GM12872 (cell line): ENCODE measurements at regions not wholly inside any gene's neighbourhood (a gene's known extent, or its start where the extent isn't known, plus 50 kb on each side); places are given as distances from the start of the nearest gene placed in this dataset.

ENCODE experiments used
- CTCF ChIP-seq: IDR thresholded peaks from 3 replicates; pipeline ENCODE4 v1.5.1; 2011; ENCODE audit warnings: low read depth, mild to moderate bottlenecking, low read length, moderate library complexity; ENCODE audit not compliant: insufficient read depth

GRCh38 chr13:54004026-54004699 is 975.5 kb downstream of the OLFM4 start:
- no peak for TF ChIP-seq CTCF

GRCh38 chr13:54016542-54016941 is 987.9 kb downstream of the OLFM4 start:
- TF ChIP-seq CTCF: no peak

- TF ChIP-seq CTCF: no peak
Observed at GRCh38 chr13:54018485-54018884, 989.9 kb downstream of the OLFM4 start.

- no peak for TF ChIP-seq CTCF
Observed at GRCh38 chr13:54029226-54029625, 1000.6 kb downstream of the OLFM4 start.

- TF ChIP-seq CTCF: no peak
Observed at GRCh38 chr13:54029720-54030119, 1001.1 kb downstream of the OLFM4 start.

- no peak for TF ChIP-seq CTCF
Observed at GRCh38 chr13:54033323-54033861, 1004.8 kb downstream of the OLFM4 start.

- TF ChIP-seq CTCF: no peak
Observed at GRCh38 chr13:54034047-54034446, 1005.4 kb downstream of the OLFM4 start.
